Loucy (cell line): ENCODE measurements at regions not wholly inside any gene's neighbourhood (a gene's known extent, or its start where the extent isn't known, plus 50 kb on each side); places are given as distances from the start of the nearest gene placed in this dataset.

ENCODE experiments used
- H2AFZ ChIP-seq: fragments of 200-600 bp; sonication (generic); 2 replicates; pipeline ENCODE4 v1.6.0; 2016; ENCODE audit warnings: antibody characterized with exemption, mild to moderate bottlenecking, low read length, moderate library complexity
- H3F3A ChIP-seq: fragments of 200-600 bp; 2 replicates; pipeline ENCODE4 v1.6.0; 2016; ENCODE audit warnings: antibody characterized with exemption, low read depth, mild to moderate bottlenecking
- H3K27me3 ChIP-seq: fragments of 200-600 bp; sonication (generic); 2 replicates; pipeline ENCODE4 v1.6.1; 2014; ENCODE audit warnings: low read length, mild to moderate bottlenecking; ENCODE audit not compliant: insufficient read depth, poor library complexity, severe bottlenecking
- H3K36me3 ChIP-seq: fragments of 200-600 bp; sonication (generic); 2 replicates; pipeline ENCODE4 v1.6.1; 2016; ENCODE audit warnings: low read length; ENCODE audit not compliant: insufficient read depth
- H3K4me1 ChIP-seq: fragments of 200-600 bp; sonication (generic); 2 replicates; pipeline ENCODE4 v1.5.1; 2014; ENCODE audit warnings: low read length, mild to moderate bottlenecking; ENCODE audit not compliant: insufficient read depth, poor library complexity, severe bottlenecking
- H3K4me2 ChIP-seq: fragments of 200-600 bp; sonication (generic); 2 replicates; pipeline ENCODE4 v1.6.0; 2014; ENCODE audit warnings: antibody characterized with exemption, low read length, low read depth, mild to moderate bottlenecking; ENCODE audit not compliant: poor library complexity, severe bottlenecking
- H3K4me3 ChIP-seq: fragments of 200-600 bp; sonication (generic); 2 replicates; pipeline ENCODE4 v1.5.1; 2014; ENCODE audit warnings: low read length, mild to moderate bottlenecking, mixed read lengths; ENCODE audit not compliant: poor library complexity, severe bottlenecking
- H3K79me2 ChIP-seq: fragments of 200-600 bp; sonication (generic); 2 replicates; pipeline ENCODE4 v1.6.1; 2014; ENCODE audit warnings: low read length; ENCODE audit not compliant: insufficient read depth
- H3K9ac ChIP-seq: fragments of 200-600 bp; sonication (generic); 2 replicates; pipeline ENCODE4 v1.6.0; 2014; ENCODE audit warnings: mild to moderate bottlenecking, low read depth, low read length, moderate library complexity; ENCODE audit not compliant: poor library complexity, severe bottlenecking
- H3K9me2 ChIP-seq: fragments of 200-600 bp; sonication (generic); replicated peaks from 2 replicates; pipeline ENCODE4 v1.6.1; 2016; ENCODE audit warnings: low read depth, low read length, mixed read lengths
- H3K9me3 ChIP-seq: fragments of 200-600 bp; sonication (generic); 2 replicates; pipeline ENCODE4 v1.6.1; 2014; ENCODE audit warnings: mild to moderate bottlenecking, antibody characterized with exemption, low read length, low read depth; ENCODE audit not compliant: insufficient read depth
- H4K20me1 ChIP-seq: fragments of 200-600 bp; sonication (generic); 2 replicates; pipeline ENCODE4 v1.6.0; 2014; ENCODE audit warnings: antibody characterized with exemption, low read length, mild to moderate bottlenecking; ENCODE audit not compliant: insufficient read depth, poor library complexity, severe bottlenecking
- EZH2phosphoT487 ChIP-seq: fragments of 200-600 bp; IDR thresholded peaks from 2 replicates; pipeline ENCODE4 v1.6.1; 2018; ENCODE audit warnings: antibody characterized with exemption, mild to moderate bottlenecking, moderate library complexity, borderline replicate concordance
- TF ChIP-seq, protein P1 (sequence below): fragments of 200-600 bp; sonication (generic); conservative IDR thresholded peaks from 2 replicates; pipeline ENCODE4 v1.5.1; 2014; ENCODE audit warnings: mild to moderate bottlenecking, antibody characterized with exemption, low read length

DNA sequence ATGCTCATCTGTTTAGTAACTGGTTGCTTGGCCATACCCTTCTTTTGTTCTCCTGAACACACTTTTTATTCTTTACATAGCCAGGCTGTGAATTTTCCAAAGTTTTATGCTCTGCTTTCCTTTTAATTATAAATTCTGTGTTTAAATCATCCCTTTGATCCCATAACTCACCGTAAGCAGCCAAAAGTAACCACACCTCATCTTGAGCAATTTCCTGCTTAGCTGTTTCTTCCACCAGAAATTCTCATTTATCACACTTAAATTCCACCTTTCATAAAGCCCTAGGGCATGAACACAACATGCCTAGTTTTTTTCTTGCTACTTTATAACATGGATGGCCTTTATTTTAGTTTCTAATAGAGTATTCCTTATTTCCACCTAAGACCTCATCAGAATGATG, 510.7 kb downstream of the C12orf50 start:
- H3K4me2 ChIP-seq, result no peak overlapping the region
- no peak overlapping the region for H3K4me3 ChIP-seq
- TF ChIP-seq EZH2phosphoT487, result no peak
- TF ChIP-seq, protein P1, sequence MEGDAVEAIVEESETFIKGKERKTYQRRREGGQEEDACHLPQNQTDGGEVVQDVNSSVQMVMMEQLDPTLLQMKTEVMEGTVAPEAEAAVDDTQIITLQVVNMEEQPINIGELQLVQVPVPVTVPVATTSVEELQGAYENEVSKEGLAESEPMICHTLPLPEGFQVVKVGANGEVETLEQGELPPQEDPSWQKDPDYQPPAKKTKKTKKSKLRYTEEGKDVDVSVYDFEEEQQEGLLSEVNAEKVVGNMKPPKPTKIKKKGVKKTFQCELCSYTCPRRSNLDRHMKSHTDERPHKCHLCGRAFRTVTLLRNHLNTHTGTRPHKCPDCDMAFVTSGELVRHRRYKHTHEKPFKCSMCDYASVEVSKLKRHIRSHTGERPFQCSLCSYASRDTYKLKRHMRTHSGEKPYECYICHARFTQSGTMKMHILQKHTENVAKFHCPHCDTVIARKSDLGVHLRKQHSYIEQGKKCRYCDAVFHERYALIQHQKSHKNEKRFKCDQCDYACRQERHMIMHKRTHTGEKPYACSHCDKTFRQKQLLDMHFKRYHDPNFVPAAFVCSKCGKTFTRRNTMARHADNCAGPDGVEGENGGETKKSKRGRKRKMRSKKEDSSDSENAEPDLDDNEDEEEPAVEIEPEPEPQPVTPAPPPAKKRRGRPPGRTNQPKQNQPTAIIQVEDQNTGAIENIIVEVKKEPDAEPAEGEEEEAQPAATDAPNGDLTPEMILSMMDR, result no peak
- H3K36me3 ChIP-seq, result no peaks in the 10 kb centered on the region
- no peaks in the 10 kb centered on the region for H3K4me1 ChIP-seq
- H3K9me3 ChIP-seq, result no peaks in the 10 kb centered on the region
- H3F3A ChIP-seq, result no peaks in the 10 kb centered on the region
- H4K20me1 ChIP-seq, result no peaks in the 10 kb centered on the region
- no peaks in the 10 kb centered on the region for H3K9me2 ChIP-seq
- no peak overlapping the region for H3K9ac ChIP-seq
- no peak overlapping the region for H2AFZ ChIP-seq
- H3K27me3 ChIP-seq, result no peaks in the 10 kb centered on the region
- no peaks in the 10 kb centered on the region for H3K79me2 ChIP-seq

DNA sequence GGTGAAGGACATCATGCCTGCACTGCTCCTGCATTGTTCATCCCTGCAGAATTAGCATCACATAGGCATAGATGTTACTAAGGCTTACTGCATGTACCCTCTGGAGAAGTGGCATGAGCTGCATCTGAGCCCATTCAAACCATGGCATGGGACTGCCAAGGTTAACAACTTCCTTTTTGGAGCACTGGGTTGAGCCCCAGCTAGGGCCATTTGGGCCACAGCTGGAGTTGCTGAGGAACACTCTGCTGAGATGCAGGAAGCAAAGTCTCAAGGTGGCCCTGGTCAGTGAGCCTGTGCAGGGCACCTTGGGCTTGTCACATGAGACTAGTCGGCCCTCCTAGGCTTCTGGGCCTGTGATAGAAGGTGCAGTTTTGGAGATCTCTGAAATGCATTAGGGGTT, 511.2 kb downstream of the C12orf50 start:
- Histone ChIP-seq H2AFZ (no peak overlapping the region), H3K9me3 (no peaks in the 10 kb centered on the region), H4K20me1 (no peaks in the 10 kb centered on the region), H3K4me3 (no peak overlapping the region), H3K36me3 (no peaks in the 10 kb centered on the region), H3F3A (no peaks in the 10 kb centered on the region), H3K4me2 (no peak overlapping the region), H3K27me3 (no peaks in the 10 kb centered on the region), H3K9ac (no peak overlapping the region), H3K79me2 (no peaks in the 10 kb centered on the region), H3K9me2 (no peaks in the 10 kb centered on the region), H3K4me1 (no peaks in the 10 kb centered on the region)
- TF ChIP-seq, protein P1, result no peak
- no peak for TF ChIP-seq EZH2phosphoT487

DNA sequence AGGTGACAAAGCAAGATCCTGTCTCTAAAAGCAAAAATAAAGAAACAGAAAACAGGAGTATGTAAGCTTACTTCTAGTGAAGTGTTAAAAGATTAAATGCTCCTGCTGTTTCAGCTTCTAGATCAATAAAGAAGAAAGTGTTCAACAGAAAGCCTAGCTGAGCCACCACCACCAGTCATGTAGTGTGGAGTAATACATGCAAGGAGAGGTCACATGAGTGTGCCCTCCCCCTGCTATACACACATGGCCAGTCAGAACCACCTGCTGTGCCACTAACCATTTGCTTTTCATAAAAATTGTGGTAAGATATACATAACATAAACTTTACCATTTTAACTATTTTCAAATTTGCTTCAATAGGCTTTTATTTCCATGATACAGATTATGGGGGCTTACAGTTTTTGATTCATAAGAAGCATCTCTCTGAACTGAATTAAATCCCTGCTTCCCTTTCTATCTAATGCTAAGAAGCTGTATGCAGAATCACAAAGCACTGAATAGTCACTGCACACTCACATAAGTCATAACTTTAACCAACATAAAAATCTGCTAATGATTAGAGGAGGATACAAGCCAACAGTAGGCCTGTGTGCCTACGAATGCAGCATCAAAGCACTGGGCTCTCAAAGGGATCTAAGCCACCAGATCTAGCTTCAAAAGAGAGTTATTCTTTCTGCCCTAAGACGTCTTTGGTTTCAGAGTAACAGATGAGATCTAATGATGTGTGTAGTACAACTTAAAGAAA, 515.5 kb downstream of the C12orf50 start:
- no peaks in the 10 kb centered on the region for H3K27me3 ChIP-seq
- H3K4me2 ChIP-seq, result no peak overlapping the region
- H3K9me2 ChIP-seq, result no peaks in the 10 kb centered on the region
- no peaks in the 10 kb centered on the region for H3K79me2 ChIP-seq
- TF ChIP-seq, protein P1, result no peak
- TF ChIP-seq EZH2phosphoT487, result no peak
- H3K9me3 ChIP-seq, result no peaks in the 10 kb centered on the region
- H3K36me3 ChIP-seq, result no peaks in the 10 kb centered on the region
- H3K4me1 ChIP-seq, result no peaks in the 10 kb centered on the region
- no peaks in the 10 kb centered on the region for H3F3A ChIP-seq
- H3K4me3 ChIP-seq, result no peak overlapping the region
- no peak overlapping the region for H3K9ac ChIP-seq
- no peaks in the 10 kb centered on the region for H4K20me1 ChIP-seq
- H2AFZ ChIP-seq, result no peak overlapping the region
